Testis (tissue), 2 donors: ENCODE measurements at regions not wholly inside any gene's neighbourhood (a gene's known extent, or its start where the extent isn't known, plus 50 kb on each side); places are given as distances from the start of the nearest gene placed in this dataset.
A peak's percentile ranks its signal among the peaks of the same experiment; 100 is the strongest.

Experiments used
- DNase-seq: peaks from one replicate; pipeline ENCODE4 v3.0.0-alpha.2; 2019
- H3K27ac ChIP-seq, 2 donors: fragments of 200-600 bp; sonication (generic); one replicate each; pipeline ENCODE4 v1.5.1; 2019
- H3K27me3 ChIP-seq: fragments of 200-600 bp; sonication (generic); one replicate; pipeline ENCODE4 v1.5.1; 2019
- H3K36me3 ChIP-seq: fragments of 200-600 bp; sonication (generic); one replicate; pipeline ENCODE4 v1.5.1; 2017; ENCODE audit warnings: low read depth; ENCODE audit errors: missing control alignments
- H3K4me1 ChIP-seq: fragments of 200-600 bp; sonication (generic); one replicate; pipeline ENCODE4 v1.5.1; 2019
- H3K4me3 ChIP-seq, 2 donors: fragments of 200-600 bp; sonication (generic); one replicate each; pipeline ENCODE4 v1.5.1; 2017 to 2019
- H3K9me3 ChIP-seq: fragments of 200-600 bp; sonication (generic); one replicate; pipeline ENCODE4 v1.5.1; 2017
- CTCF ChIP-seq, 3 experiments: fragments of 450-650 bp in 2 of 3; fragments of 200-600 bp in 1 of 3; sonication (generic) in 1 of 3; IDR thresholded peaks; one replicate each; pipeline ENCODE4 v1.5.1; 2016 to 2019; ENCODE audit warnings: antibody characterized with exemption in 3 of 3, mild to moderate bottlenecking in 2 of 3, moderate library complexity in 1 of 3
- POLR2A ChIP-seq: fragments of 450-650 bp; IDR thresholded peaks from one replicate; pipeline ENCODE4 v1.6.1; 2017; ENCODE audit warnings: antibody characterized with exemption, mild to moderate bottlenecking, moderate library complexity
- WGBS, 2 donors: methylation state at CpG; one replicate each; pipeline ENCODE4 v1.1.5; 2018; 5-methylcytosine and 5-hydroxymethylcytosine counted together
- intact Hi-C: fragments of 100-400 bp; cut with DNase I; formaldehyde crosslinking; loops from one replicate; pipeline ENCODE4 v1.15.1; 2023; ENCODE audit warnings: low total_unique reads

GRCh38 chr21:45341779-45342178 is 54.1 kb upstream of the POFUT2 start:
- TF ChIP-seq POLR2A (no peak), CTCF (IDR thresholded peaks at IDR 0.05) (no peak)
- Histone ChIP-seq H3K27ac (no peak overlapping the region), H3K4me1 (no peaks in the 10 kb centered on the region), H3K27me3 (no peaks in the 10 kb centered on the region), H3K4me3 (no peak overlapping the region), H3K36me3 (no peaks in the 10 kb centered on the region), H3K9me3 (no peaks in the 10 kb centered on the region)
- intact Hi-C loops = no loop called here
- 69 to 72% methylated on average over 9 of the region's 9 CpGs for WGBS, 2 donors
- no peak for DNase-seq

- intact Hi-C loops = no loop called here
- Histone ChIP-seq H3K4me3 (no peak overlapping the region), H3K4me1 (peaks cover 9% of the 10 kb centered on the region), H3K27me3 (no peaks in the 10 kb centered on the region), H3K36me3 (no peaks in the 10 kb centered on the region), H3K27ac (no peak overlapping the region), H3K9me3 (no peaks in the 10 kb centered on the region)
- no peak for DNase-seq
- TF ChIP-seq CTCF (IDR thresholded peaks at IDR 0.05) = no peak
- TF ChIP-seq POLR2A = no peak
- 96 to 97% methylated on average over 15 of the region's 15 CpGs for WGBS, 2 donors
Observed at GRCh38 chr21:45343891-45344290, 56.2 kb upstream of the POFUT2 start.

GRCh38 chr21:45344576-45344975 is 56.9 kb upstream of the POFUT2 start:
- no peak for DNase-seq

GRCh38 chr21:45347048-45347711 is 57.8 kb upstream of the COL18A1 start:
- Histone ChIP-seq H3K27ac (peak overlapping the region in 1 of 2 donors; percentile 90), H3K27me3 (no peaks in the 10 kb centered on the region)
- no peak for DNase-seq

More at GRCh38 chr21:45344576-45344975, 56.9 kb upstream of the POFUT2 start:
- Histone ChIP-seq H3K4me1 (peaks cover 14% of the 10 kb centered on the region), H3K9me3 (no peaks in the 10 kb centered on the region), H3K4me3 (no peak overlapping the region), H3K27ac (no peak overlapping the region), H3K27me3 (no peaks in the 10 kb centered on the region), H3K36me3 (no peaks in the 10 kb centered on the region)
- TF ChIP-seq CTCF (IDR thresholded peaks at IDR 0.05) (no peak), POLR2A (no peak)
- WGBS, 2 donors = 93 to 97% methylated on average over 16 to 21 of the region's 21 CpGs
- intact Hi-C loops = no loop called here

More at GRCh38 chr21:45347048-45347711, 57.8 kb upstream of the COL18A1 start:
- Histone ChIP-seq H3K4me1 (peaks cover 30% of the 10 kb centered on the region), H3K36me3 (no peaks in the 10 kb centered on the region), H3K9me3 (no peaks in the 10 kb centered on the region), H3K4me3 (no peak overlapping the region)
- TF ChIP-seq POLR2A (no peak), CTCF (IDR thresholded peaks at IDR 0.05) (no peak)
- 75 to 80% methylated on average over 18 to 31 of the region's 31 CpGs for WGBS, 2 donors
- intact Hi-C loops = no loop called here
